ENCODE measurements at regions not wholly inside any gene's neighbourhood (a gene's known extent, or its start where the extent isn't known, plus 50 kb on each side); places are given as distances from the start of the nearest gene placed in this dataset.

DNA sequence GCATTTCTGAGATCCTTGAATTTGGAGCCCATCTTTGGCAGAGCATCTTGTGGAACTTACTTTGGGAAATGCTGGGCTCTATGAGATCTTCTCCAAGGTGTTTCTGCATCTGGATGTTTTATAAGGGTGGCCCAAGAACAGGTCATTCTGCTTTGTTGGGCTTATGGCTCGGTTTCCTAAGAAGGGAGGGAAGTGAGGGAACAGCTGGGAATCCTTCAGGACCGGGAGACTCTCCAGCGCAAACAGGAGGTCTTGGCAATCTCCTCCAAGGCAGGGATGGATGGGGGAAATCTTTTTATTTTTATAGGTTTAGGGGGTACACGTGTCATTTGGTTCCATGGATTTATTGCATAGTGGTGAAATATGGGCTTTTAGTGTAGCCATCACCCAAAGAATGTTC is 54.7 kb downstream of the IRX3 start:
- intact Hi-C loops (cut with micrococcal nuclease): no loop called here
- no peak for ATAC-seq
- no peak for DNase-seq

DNA sequence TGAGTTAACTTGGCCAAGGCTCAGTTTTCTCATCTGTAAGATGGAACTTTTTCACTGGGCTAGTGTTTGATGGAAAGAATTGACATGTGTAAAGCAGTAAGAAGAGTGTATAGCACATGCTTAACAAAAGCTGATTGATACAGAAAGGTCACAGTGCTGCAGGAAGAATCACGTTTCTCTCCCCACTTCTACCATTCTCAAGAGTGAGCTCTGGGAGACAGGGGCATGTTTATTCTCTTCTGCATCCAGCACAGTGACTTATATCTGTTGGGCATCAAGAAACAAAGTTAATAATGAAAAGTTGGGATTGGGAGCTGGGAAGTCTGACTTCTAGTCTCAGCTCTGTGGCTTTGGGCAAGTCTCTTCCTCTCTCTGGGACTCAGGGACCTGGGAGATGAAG is 55.3 kb downstream of the IRX3 start:
- intact Hi-C loops (cut with micrococcal nuclease): no loop called here

DNA sequence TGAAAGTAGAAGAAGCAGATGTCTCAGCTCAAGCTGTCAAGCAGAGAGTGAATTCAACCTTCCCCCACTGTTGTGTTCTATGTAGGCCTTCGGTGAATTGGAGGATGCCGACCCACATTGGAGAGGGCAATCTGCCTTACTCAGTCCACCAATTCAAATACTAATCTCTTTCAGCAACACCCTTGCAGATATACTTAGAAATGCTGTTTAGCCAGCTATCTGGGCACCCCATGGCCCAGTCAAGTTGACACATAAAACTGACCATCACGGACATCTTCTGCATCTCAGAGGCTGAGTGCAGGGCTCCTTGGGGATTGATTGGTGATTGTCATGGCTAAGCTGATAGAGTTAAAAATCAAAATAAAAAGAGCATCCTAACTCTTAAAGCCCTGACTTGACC is 58.3 kb downstream of the IRX3 start:
- intact Hi-C loops (cut with micrococcal nuclease): no loop called here
- ATAC-seq (no peak), DNase-seq (no peak)

More for the DNA sequence above, 55.3 kb downstream of the IRX3 start:
- ATAC-seq (no peak), DNase-seq (no peak)

DNA sequence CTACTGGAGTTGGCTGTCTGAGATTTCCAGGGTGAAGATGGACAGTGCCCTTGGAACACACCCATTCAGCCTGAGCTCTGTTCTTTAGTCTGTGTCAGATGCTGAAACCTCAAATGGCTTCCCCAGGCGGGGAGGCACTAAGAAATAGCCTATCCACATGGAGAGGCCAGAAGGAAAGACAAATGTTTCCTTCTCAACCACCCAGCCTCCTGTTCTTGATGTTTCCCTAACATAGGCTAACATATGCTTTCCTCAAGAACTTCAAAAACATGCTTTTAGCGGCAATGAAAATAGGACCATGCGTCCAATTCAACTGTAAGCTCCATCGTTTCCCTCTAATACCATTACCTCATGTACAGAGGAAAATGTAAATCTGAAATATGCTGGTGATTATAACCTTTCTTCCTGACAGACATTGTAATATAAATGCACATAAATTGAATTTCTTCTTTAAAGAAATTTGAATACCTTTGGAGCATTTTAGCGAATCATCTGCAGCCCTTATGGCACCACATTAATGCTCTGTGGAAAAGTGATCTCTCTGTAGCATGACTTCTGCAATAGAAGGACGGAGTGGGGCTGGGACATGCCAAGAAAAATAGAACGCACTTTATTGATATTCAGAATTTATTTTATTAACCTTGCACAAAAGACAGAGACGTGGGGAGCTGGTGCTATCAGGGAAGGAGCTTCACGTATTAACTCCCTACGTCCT is 60.1 kb downstream of the IRX3 start:
- ATAC-seq (no peak), DNase-seq (no peak)
- intact Hi-C loops (cut with micrococcal nuclease): no loop called here

DNA sequence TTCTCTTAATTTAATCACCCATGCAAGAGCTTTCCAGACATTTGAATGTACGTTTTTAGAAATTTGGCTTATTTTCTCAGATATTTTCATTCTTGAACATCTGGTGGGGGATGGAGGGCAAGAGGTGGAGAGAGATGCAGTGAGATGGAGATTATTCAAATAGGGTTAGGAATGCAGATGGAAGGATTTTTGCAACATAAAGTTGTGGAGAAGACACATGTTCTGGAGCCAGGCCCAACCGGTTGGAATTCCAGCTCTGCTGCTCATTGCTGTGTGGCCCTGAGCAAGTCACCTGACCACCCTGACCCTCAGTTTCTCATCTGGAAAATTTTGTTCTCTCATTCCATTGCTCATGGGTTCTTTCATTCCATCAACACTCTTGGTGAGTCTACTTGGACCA is 66.9 kb downstream of the IRX3 start:
- ATAC-seq (no peak), DNase-seq (no peak)
- intact Hi-C loops (cut with micrococcal nuclease): no loop called here

DNA sequence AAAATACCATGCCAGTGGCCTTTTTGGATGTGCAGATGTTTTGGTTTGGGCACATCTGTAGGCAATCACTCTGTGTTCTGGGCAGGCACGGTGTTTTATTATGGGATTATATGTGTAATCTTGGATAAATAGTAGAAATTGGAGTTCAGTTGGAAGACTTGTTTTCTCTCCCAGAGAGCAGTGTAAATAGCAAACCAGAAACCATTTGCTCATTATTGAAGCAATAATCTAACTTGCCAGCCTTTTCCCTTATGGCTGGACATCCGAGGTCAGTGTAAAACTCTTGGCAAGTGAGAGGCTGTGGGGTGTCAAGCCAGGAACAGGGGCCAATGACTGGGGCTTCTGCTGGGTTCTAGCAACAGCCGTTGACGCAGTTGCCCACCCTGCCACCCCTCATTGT is 69.9 kb downstream of the IRX3 start:
- ATAC-seq (peak; percentile 62), DNase-seq (peak; percentile 43)
- intact Hi-C loops (cut with micrococcal nuclease): no loop called here

DNA sequence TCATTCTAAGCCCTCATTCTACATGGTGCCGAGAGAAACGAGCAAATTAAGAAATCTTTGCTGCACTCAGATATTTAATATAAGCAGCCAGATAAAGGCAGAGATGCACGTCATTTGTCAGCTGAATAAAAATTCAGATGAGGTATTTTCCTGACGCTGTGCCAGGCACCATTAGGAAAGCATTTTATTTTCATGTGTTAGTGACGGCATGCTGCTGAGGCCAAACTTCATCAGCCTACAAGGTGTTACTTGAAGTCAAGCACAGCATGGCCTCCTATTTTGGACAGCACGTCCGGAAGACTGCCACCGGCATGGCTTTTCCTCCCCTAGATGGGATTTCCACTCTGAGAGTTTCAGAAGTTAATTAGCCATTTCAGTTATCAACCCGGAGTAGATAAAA is 70.3 kb downstream of the IRX3 start:
- intact Hi-C loops (cut with micrococcal nuclease): no loop called here
- DNase-seq (peak; percentile 67), ATAC-seq (peak; percentile 86)

DNA sequence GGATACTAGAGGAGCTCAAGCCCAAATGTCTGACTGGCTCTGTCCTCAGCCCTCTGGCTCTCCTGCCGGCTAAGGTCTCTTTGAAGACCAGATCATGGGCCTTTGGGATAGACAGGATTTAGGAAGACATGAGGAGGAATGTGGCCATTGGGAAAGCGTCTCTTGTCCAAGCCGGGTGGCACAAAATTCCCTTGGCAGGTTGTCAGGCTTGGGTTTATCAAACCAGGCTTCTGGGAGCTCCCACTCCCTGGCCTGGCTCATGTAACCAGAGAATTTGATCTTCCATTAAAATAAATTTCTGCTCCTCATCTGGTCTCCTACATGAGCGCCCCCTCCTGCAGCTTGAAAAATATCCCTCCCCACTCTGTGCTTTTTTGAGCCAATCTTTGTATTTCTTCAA is 71.1 kb downstream of the IRX3 start:
- DNase-seq (no peak), ATAC-seq (no peak)
- intact Hi-C loops (cut with micrococcal nuclease): no loop called here

DNA sequence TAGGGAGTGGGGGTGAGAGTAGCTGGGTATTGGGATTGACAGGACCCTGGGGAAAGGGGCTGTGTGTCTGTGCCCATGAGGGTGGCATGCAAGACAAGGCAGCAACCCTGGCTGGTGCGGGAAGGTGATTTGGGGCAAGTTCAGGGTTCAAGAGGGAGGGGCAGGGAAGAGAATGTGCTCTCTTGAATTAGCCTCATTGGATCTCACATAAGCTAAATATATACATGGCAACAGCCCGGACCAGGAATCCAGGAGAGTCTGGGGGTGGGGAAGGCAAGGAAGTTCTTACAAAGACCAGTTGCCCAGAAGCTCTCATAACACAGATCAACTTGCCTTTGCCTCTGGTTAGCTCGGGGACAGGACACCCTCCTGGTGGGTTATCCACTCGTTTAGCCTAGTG is 73.3 kb downstream of the IRX3 start:
- DNase-seq (no peak), ATAC-seq (peak; percentile 24)
- intact Hi-C loops (cut with micrococcal nuclease): no loop called here

DNA sequence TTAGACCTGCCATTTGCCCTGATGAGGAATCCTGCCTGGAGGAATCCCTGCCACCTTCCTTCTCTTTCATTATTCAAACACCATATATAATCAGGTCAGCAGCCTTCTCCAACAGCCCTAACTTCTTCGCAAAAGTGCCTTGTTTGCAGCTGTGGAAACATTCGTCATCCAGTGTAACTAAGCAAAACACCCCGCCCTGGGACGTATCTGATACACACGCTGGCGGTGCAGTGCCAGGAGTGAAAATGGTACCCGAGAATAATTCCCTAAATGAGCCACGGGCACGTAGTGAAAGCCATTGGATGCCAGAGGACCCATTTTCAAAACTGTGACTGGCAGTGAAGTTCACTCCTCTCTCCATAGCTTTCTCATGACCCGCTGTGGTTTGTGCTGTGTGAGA is 73.7 kb downstream of the IRX3 start:
- intact Hi-C loops (cut with micrococcal nuclease): no loop called here

DNA sequence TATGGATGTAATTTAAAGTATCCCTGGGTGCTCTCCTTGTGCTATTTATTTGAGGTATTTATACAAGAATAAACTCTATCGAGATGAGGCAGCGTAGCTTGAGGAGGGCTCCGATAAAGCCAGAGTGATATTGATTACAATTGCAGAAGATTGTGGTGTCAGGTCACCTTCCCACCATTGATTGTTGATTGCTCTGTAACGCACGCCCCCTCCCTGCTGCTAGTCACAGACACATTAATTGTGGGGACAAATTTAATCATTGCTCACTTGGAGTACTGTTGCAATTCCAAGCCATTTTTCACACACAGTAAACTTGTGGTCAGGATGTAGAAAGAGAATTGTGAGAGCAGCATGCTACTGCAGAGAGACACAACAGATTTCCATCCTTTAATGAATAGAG is 75.4 kb downstream of the IRX3 start:
- ATAC-seq: no peak
- DNase-seq: no peak
- intact Hi-C loops (cut with micrococcal nuclease): no loop called here

More for the DNA sequence above, 73.7 kb downstream of the IRX3 start:
- ATAC-seq (no peak), DNase-seq (no peak)

DNA sequence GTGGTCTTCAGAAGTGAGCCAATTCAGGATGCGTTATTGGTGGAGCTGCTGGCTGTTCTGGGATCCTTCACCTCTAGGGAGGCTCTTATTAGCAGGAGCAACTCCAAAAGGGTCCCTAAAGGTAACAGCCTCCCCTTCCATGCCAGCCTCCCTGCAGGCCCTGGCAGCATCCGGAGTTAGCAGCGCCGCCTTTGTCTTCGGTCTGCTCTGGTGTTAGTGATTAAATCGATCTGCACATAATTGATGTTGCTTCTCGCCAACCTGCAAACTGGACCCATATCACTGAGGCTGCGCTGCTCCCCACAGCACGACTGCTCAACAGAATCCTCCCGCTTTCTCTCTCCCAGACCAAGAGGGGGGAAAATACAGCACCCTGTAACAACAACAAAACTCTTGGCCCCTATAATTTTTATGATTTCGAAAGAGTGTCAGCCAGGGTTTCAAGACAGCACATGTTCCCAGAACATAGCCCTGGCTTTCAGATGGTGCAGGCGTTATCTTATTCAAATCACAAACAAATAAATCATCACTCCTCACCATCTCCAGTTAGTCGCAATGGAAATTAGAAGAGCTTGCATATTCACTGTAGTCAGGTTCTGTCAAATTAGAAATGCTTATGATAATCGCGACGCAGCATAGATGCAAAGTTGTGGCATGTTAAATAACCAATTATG is 76.0 kb downstream of the IRX3 start:
- DNase-seq: no peak
- ATAC-seq: no peak
- intact Hi-C loops (cut with micrococcal nuclease): no loop called here

DNA sequence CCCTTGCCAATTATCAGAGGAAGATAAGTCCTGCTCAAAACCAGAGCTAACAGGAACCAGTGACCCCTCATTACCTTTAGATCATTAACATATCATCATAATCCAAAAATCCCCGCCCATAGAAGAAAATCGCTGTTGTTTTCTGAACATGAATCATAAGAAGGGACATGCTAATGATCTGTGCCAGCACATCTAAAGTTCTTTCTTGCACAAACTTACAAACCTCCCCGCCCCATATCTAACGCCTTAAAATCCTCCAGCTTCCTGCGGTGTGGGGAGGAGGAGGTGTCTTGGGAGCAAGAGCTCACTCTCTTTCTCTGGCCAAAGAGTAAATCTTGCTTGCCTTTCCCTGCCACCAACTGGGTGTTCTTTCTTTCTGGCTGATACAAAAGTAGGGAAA is 78.3 kb downstream of the IRX3 start:
- intact Hi-C loops (cut with micrococcal nuclease): no loop called here
- peak; percentile 82 for ATAC-seq

DNA sequence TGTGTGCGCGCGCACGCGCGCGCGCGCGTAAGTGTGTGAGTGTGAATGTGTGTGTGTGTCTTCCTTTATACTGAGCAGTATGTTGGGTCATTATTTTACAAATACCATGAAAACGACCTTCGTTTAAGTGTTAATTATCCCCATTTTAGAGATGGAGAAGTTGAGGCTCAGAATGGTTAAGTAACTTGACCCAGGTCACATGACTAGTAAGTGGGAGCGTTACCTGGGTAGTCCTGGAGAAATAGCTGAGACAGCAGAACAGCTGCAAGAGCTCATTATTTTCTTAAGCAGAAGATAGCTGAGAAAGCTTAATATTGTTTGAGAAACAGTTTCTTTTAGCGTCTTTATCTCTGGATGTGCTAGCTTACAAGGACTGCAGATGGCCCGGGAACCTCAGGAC is 78.8 kb downstream of the IRX3 start:
- intact Hi-C loops (cut with micrococcal nuclease): no loop called here
- ATAC-seq (peak; percentile 22), DNase-seq (no peak)

More for the DNA sequence above, 78.3 kb downstream of the IRX3 start:
- DNase-seq: no peak

DNA sequence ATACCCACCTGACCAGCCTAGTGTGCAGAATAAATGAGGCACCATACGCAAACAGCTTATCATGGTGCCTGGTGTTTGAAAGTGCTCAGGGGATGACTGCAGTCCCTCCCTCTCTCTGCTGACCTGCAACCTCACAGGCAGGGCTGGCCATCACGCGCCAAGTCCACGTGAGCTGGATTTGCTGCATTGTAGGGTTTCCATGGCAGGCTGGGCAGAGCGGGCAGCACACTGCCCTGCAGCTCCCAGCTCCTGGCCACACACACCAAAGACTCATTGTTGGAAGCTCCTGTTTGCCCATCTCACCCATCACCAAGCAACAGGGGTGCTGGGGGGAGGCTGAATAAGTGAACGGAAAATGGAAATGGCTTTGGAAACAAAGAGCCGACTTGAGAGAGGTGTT is 81.8 kb downstream of the IRX3 start:
- DNase-seq (no peak), ATAC-seq (no peak)
- intact Hi-C loops (cut with micrococcal nuclease): no loop called here

DNA sequence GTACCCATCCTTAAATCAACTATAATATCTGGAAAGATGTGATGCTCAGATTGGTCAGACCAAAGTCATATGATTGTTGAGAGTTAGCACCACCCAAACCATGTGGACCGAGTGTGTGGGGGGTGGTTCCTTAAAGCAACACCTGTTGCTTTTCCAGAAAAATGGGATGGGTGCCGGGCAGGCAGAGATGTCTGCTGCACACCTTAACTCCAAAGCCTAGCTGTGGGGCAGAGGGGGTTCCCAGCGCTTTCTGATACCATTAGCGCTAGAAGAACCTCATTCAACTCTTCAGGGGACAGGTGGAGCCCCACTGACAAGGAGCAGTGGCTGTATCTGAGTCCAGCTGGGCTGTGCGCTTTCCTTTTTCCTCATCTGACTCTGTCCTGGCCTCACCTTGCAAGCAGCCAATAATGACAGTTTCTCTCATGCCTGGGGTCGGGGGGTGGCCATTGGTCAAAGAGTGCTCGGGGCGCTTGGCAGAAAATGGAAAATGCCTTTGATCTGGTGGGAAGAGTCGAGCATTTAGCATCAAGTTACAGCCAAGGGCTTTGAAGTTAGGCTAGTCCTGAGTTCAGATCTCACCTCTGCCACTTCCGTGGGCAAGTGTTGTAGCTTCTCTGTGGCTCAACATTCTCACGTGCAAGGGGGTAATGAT is 82.6 kb downstream of the IRX3 start:
- intact Hi-C loops (cut with micrococcal nuclease): no loop called here
- ATAC-seq: no peak
- no peak for DNase-seq

DNA sequence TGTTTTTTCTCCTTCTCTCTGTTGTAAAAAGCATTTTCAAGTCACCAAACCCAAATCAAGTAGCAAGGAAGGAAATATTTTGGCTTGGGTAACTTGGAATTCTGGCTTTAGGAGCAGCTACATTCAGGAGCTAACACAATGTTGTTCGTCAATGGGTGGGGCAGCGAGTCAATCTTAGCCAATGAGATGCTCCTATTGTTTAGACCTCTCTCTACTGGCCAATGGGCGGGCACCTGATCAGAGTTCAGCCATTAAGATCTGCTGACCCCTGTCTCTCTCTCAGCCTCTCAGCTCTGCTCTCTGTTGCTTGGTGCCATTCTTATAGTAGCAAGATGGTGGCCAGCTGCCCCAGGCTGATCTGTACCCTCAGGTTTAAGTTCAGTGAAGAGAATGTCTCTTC is 83.2 kb downstream of the IRX3 start:
- ATAC-seq (no peak), DNase-seq (no peak)
- intact Hi-C loops (cut with micrococcal nuclease): no loop called here

Measured in left ventricle myocardium superior (tissue), 1 donor.